GM15510 (cell line): ENCODE measurements at regions not wholly inside any gene's neighbourhood (a gene's known extent, or its start where the extent isn't known, plus 50 kb on each side); places are given as distances from the start of the nearest gene placed in this dataset.

Experiments used
- POLR2A ChIP-seq: IDR thresholded peaks from 3 replicates; pipeline ENCODE4 v1.6.1; 2011; ENCODE audit warnings: borderline replicate concordance; ENCODE audit not compliant: insufficient read length; ENCODE audit errors: extremely low read depth

GRCh38 chr6:15985379-15985959 lies 143.4 kb upstream of the MYLIP start:
- no peak for TF ChIP-seq POLR2A

- no peak for TF ChIP-seq POLR2A
Measured at GRCh38 chr6:15981956-15982355, 146.9 kb upstream of the MYLIP start.

- no peak for TF ChIP-seq POLR2A
Measured at GRCh38 chr6:15980801-15981200, 148.1 kb upstream of the MYLIP start.

GRCh38 chr6:15978426-15978825 lies 150.5 kb upstream of the MYLIP start:
- TF ChIP-seq POLR2A = no peak

- no peak for TF ChIP-seq POLR2A
Measured at GRCh38 chr6:15977050-15977449, 151.8 kb upstream of the MYLIP start.

- TF ChIP-seq POLR2A = no peak
Measured at GRCh38 chr6:15974817-15975216, 154.1 kb upstream of the MYLIP start.

GRCh38 chr6:15970517-15970916 lies 158.4 kb upstream of the MYLIP start:
- no peak for TF ChIP-seq POLR2A

- TF ChIP-seq POLR2A = no peak
Measured at GRCh38 chr6:15969236-15969778, 159.6 kb upstream of the MYLIP start.

GRCh38 chr6:15968519-15968918 lies 160.4 kb upstream of the MYLIP start:
- TF ChIP-seq POLR2A = no peak

GRCh38 chr6:15966000-15966520 lies 162.8 kb upstream of the MYLIP start:
- TF ChIP-seq POLR2A = no peak

GRCh38 chr6:15962449-15962764 lies 166.5 kb upstream of the MYLIP start:
- TF ChIP-seq POLR2A = no peak

GRCh38 chr6:15961635-15962448 lies 167.0 kb upstream of the MYLIP start:
- TF ChIP-seq POLR2A = no peak

GRCh38 chr6:15960740-15961634 lies 167.9 kb upstream of the MYLIP start:
- TF ChIP-seq POLR2A = no peak

- no peak for TF ChIP-seq POLR2A
Measured at GRCh38 chr6:15957655-15958169, 171.2 kb upstream of the MYLIP start.

- TF ChIP-seq POLR2A = no peak
Measured at GRCh38 chr6:15956205-15957106, 172.4 kb upstream of the MYLIP start.

GRCh38 chr6:15955484-15955883 lies 173.4 kb upstream of the MYLIP start:
- TF ChIP-seq POLR2A = no peak
